GM12878 (cell line): ENCODE measurements at regions not wholly inside any gene's neighbourhood (a gene's known extent, or its start where the extent isn't known, plus 50 kb on each side); places are given as distances from the start of the nearest gene placed in this dataset.

ENCODE experiments used
- ATAC-seq: fragments of 200-7000 bp; cut with Tn5 transposase; 3 replicates; pipeline ENCODE4 v1.9.1; 2020; ENCODE audit warnings: mild to moderate bottlenecking, moderate library complexity
- BruUV-seq: library from RNA; stranded (reverse); fragments of 400-500 nt; replicated peaks from 2 replicates; lab custom pipeline; 2021; lab: Mats Ljungman, UMichigan
- CTCF ChIA-PET: fragments of 300-600 bp; sonication (Branson Sonifier 250); formaldehyde crosslinking; extraction: SDS; loops from one replicate; lab custom pipeline; 2021; ENCODE audit warnings: inconsistent platforms; lab: Yijun Ruan, JAX
- POLR2A ChIA-PET: fragments of 350-600 bp; formaldehyde crosslinking; extraction: SDS; loops from one replicate; lab custom pipeline; 2021; ENCODE audit warnings: inconsistent platforms; lab: Charles Lee
- RAD21 ChIA-PET: fragments of 300-600 bp; sonication (Branson Sonifier 250); formaldehyde crosslinking; loops from one replicate; lab custom pipeline; 2023; ENCODE audit warnings: antibody characterized with exemption; ENCODE audit not compliant: unreplicated experiment; lab: Charles Lee
- SMC1A ChIA-PET: fragments of 300-600 bp; sonication (Branson Sonifier 250); formaldehyde crosslinking; loops from one replicate; lab custom pipeline; 2023; ENCODE audit not compliant: unreplicated experiment, uncharacterized antibody; lab: Charles Lee
- DNase-seq: peaks from one replicate; pipeline ENCODE4 v3.0.0-alpha.2; 2011; ENCODE audit warnings: low read depth, low spot score
- FAIRE-seq: peaks from 3 replicates; lab custom pipeline; 2011; peaks lifted over from hg19 to GRCh38; lab: Jason Lieb, UNC
- H2AFZ ChIP-seq: 2 replicates; pipeline ENCODE4 v1.6.0; 2011; ENCODE audit warnings: low read depth, low read length, control low read depth; ENCODE audit not compliant: control insufficient read depth
- H3K27ac ChIP-seq: 2 replicates; pipeline ENCODE4 v1.5.1; 2011; ENCODE audit warnings: control low read depth; ENCODE audit not compliant: control insufficient read depth, insufficient read depth
- H3K27me3 ChIP-seq, 2 experiments: replicated peaks in 1 of 2; 2 replicates each; pipeline versions ENCODE4 v1.6.0 to v1.6.1; 2011; ENCODE audit warnings: low read length in 1 of 2; ENCODE audit not compliant: control insufficient read depth in 2 of 2, insufficient read depth in 2 of 2
- H3K36me3 ChIP-seq, 2 experiments: 2 replicates each; pipeline ENCODE4 v1.5.1; 2011; ENCODE audit warnings: low read length in 1 of 2; ENCODE audit not compliant: control insufficient read depth in 2 of 2, insufficient read depth in 2 of 2
- H3K4me1 ChIP-seq: 2 replicates; pipeline ENCODE4 v1.6.1; 2011; ENCODE audit warnings: mild to moderate bottlenecking, low read length, moderate library complexity, mixed read lengths; ENCODE audit not compliant: control insufficient read depth, insufficient read depth
- H3K4me2 ChIP-seq: 2 replicates; pipeline ENCODE4 v1.6.0; 2011; ENCODE audit warnings: control low read depth; ENCODE audit not compliant: control insufficient read depth, insufficient read depth
- H3K4me3 ChIP-seq: fragments of 200-600 bp; sonication (generic); 2 replicates; pipeline ENCODE4 v1.5.1; 2016
- H3K79me2 ChIP-seq: 2 replicates; pipeline ENCODE4 v1.6.0; 2011; ENCODE audit warnings: low read length; ENCODE audit not compliant: control insufficient read depth, insufficient read depth
- H3K9ac ChIP-seq: 2 replicates; pipeline ENCODE4 v1.8.0; 2011; ENCODE audit warnings: low read length, control low read depth, mixed read lengths; ENCODE audit not compliant: control insufficient read depth, insufficient read depth
- H3K9me3 ChIP-seq: replicated peaks from 3 replicates; pipeline ENCODE4 v1.5.1; 2011; ENCODE audit warnings: mild to moderate bottlenecking, low read length; ENCODE audit not compliant: control insufficient read depth, insufficient read depth
- H4K20me1 ChIP-seq: 2 replicates; pipeline ENCODE4 v1.6.0; 2011; ENCODE audit not compliant: control insufficient read depth, insufficient read depth
- BACH1 ChIP-seq: fragments of 450-650 bp; IDR thresholded peaks from 2 replicates; pipeline ENCODE4 v1.6.1; 2017; ENCODE audit warnings: mild to moderate bottlenecking, borderline replicate concordance
- CBFB ChIP-seq: IDR thresholded peaks from 2 replicates; pipeline ENCODE4 v1.6.1; 2016; ENCODE audit warnings: antibody characterized with exemption, low read depth
- CBX3 ChIP-seq: fragments of 200-600 bp; sonication (generic); IDR thresholded peaks from 2 replicates; pipeline ENCODE4 v1.6.1; 2016; ENCODE audit warnings: low read depth, borderline replicate concordance
- ETV6 ChIP-seq, 2 experiments: fragments of 450-650 bp in 1 of 2; IDR thresholded peaks in 1 of 2; conservative IDR thresholded peaks in 1 of 2; 2 replicates each; pipeline ENCODE4 v1.6.1; 2014; ENCODE audit warnings: antibody characterized with exemption in 1 of 2, borderline replicate concordance in 1 of 2, low read depth in 1 of 2, mild to moderate bottlenecking in 1 of 2, moderate library complexity in 1 of 2
- MXI1 ChIP-seq: fragments of 150-350 bp; IDR thresholded peaks from 2 replicates; pipeline ENCODE4 v1.6.1; 2011; ENCODE audit warnings: low read depth, mild to moderate bottlenecking, inconsistent platforms, low read length, improper control_type of control experiment
- MYC ChIP-seq: IDR thresholded peaks from 2 replicates; pipeline ENCODE4 v1.6.1; 2011; ENCODE audit warnings: mild to moderate bottlenecking, low read length, moderate library complexity, inconsistent platforms; ENCODE audit not compliant: insufficient read depth, insufficient replicate concordance, insufficient read length, severe bottlenecking
- NFIC ChIP-seq: IDR thresholded peaks from 2 replicates; pipeline ENCODE4 v1.6.1; 2012; ENCODE audit warnings: low read depth, mild to moderate bottlenecking, inconsistent platforms, low read length, moderate library complexity
- PAX5 ChIP-seq: IDR thresholded peaks from 2 replicates; pipeline ENCODE4 v1.6.1; 2011; ENCODE audit warnings: low read depth, low read length, borderline replicate concordance
- POU2F2 ChIP-seq: IDR thresholded peaks from 3 replicates; pipeline ENCODE4 v1.6.1; 2011; ENCODE audit warnings: low read depth, mild to moderate bottlenecking, low read length, borderline replicate concordance
- RB1 ChIP-seq: fragments of 450-650 bp; formaldehyde crosslinking; IDR thresholded peaks from 2 replicates; pipeline ENCODE4 v1.6.1; 2017; ENCODE audit warnings: mild to moderate bottlenecking, borderline replicate concordance
- SP1 ChIP-seq: IDR thresholded peaks from one replicate; pipeline ENCODE4 v1.6.1; 2011; ENCODE audit warnings: low read depth, low read length
- STAT3 ChIP-seq: IDR thresholded peaks from 2 replicates; pipeline ENCODE4 v1.6.1; 2011; ENCODE audit warnings: low read depth, low read length, improper control_type of control experiment
- TARDBP ChIP-seq: IDR thresholded peaks from 2 replicates; pipeline ENCODE4 v1.6.1; 2016; ENCODE audit warnings: borderline replicate concordance
- in situ Hi-C: fragments of 300-500 bp; cut with MboI; formaldehyde crosslinking; loops from 9 replicates; pipeline ENCODE4 v1.14.3; 2018; ENCODE audit warnings: mixed read lengths
- intact Hi-C: fragments of 100-400 bp; cut with micrococcal nuclease; formaldehyde crosslinking; loops from one replicate; pipeline ENCODE4 v1.14.2; 2022; ENCODE audit not compliant: unreplicated experiment
- TF ChIP-seq, protein P1 (sequence below): fragments of 450-650 bp; IDR thresholded peaks from 2 replicates; pipeline ENCODE4 v1.6.1; 2017; ENCODE audit warnings: mild to moderate bottlenecking
- TF ChIP-seq, protein P2 (sequence below): fragments of 150-350 bp; IDR thresholded peaks from 2 replicates; pipeline ENCODE4 v1.6.1; 2016; ENCODE audit warnings: low read depth, low read length
- TF ChIP-seq, protein P3 (sequence below): fragments of 450-650 bp; IDR thresholded peaks from 2 replicates; pipeline ENCODE4 v1.6.1; 2017; ENCODE audit warnings: mild to moderate bottlenecking, moderate library complexity
- TF ChIP-seq, protein P4 (sequence below): IDR thresholded peaks from 2 replicates; pipeline ENCODE4 v1.6.1; 2011; ENCODE audit warnings: low read depth, mild to moderate bottlenecking, low read length, moderate library complexity, borderline replicate concordance; ENCODE audit errors: extremely low read depth

DNA sequence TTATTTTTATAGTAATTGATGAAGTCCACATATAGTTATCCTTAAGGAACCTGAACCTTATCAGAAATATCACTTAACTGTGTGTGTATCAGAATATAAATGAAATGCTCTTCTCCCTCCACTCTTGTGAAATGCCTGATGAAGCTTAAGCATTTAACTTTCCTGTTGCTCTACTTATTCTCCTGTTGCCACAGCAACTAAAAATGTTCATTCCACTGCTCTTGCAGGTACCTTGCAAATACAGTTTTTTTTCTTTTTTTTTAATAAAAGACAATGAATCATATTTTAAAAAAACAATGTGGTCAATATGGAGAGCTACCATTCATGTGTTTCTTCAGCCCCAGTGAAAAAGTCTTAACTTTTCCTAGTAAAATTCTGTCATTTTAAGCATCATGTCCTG is 210.3 kb downstream of the RFPL4B start:
- H3K4me2 ChIP-seq = no peak overlapping the region
- H3K4me1 ChIP-seq = no peaks in the 10 kb centered on the region
- H4K20me1 ChIP-seq = no peaks in the 10 kb centered on the region
- H2AFZ ChIP-seq = no peak overlapping the region
- in situ Hi-C loops = no loop called here
- H3K9me3 ChIP-seq = no peaks in the 10 kb centered on the region
- POLR2A ChIA-PET = no interaction called here
- H3K4me3 ChIP-seq = no peak overlapping the region
- ATAC-seq = no peak
- CTCF ChIA-PET = no interaction called here
- H3K27me3 ChIP-seq = no peaks in the 10 kb centered on the region
- H3K27ac ChIP-seq = no peak overlapping the region
- SMC1A ChIA-PET = no interaction called here
- no peak overlapping the region for H3K9ac ChIP-seq
- RAD21 ChIA-PET = no interaction called here
- DNase-seq = no peak
- intact Hi-C loops = no loop called here
- BruUV-seq = no TSS peak
- no peaks in the 10 kb centered on the region for H3K36me3 ChIP-seq
- FAIRE-seq = no peak
- H3K79me2 ChIP-seq = no peaks in the 10 kb centered on the region
- TF ChIP-seq SP1 = no peak
- TF ChIP-seq PAX5 = no peak
- TF ChIP-seq TARDBP = no peak
- TF ChIP-seq, protein P1, sequence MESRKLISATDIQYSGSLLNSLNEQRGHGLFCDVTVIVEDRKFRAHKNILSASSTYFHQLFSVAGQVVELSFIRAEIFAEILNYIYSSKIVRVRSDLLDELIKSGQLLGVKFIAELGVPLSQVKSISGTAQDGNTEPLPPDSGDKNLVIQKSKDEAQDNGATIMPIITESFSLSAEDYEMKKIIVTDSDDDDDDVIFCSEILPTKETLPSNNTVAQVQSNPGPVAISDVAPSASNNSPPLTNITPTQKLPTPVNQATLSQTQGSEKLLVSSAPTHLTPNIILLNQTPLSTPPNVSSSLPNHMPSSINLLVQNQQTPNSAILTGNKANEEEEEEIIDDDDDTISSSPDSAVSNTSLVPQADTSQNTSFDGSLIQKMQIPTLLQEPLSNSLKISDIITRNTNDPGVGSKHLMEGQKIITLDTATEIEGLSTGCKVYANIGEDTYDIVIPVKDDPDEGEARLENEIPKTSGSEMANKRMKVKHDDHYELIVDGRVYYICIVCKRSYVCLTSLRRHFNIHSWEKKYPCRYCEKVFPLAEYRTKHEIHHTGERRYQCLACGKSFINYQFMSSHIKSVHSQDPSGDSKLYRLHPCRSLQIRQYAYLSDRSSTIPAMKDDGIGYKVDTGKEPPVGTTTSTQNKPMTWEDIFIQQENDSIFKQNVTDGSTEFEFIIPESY = no peak
- no peak for TF ChIP-seq MYC
- TF ChIP-seq MXI1 = no peak
- TF ChIP-seq, protein P2, sequence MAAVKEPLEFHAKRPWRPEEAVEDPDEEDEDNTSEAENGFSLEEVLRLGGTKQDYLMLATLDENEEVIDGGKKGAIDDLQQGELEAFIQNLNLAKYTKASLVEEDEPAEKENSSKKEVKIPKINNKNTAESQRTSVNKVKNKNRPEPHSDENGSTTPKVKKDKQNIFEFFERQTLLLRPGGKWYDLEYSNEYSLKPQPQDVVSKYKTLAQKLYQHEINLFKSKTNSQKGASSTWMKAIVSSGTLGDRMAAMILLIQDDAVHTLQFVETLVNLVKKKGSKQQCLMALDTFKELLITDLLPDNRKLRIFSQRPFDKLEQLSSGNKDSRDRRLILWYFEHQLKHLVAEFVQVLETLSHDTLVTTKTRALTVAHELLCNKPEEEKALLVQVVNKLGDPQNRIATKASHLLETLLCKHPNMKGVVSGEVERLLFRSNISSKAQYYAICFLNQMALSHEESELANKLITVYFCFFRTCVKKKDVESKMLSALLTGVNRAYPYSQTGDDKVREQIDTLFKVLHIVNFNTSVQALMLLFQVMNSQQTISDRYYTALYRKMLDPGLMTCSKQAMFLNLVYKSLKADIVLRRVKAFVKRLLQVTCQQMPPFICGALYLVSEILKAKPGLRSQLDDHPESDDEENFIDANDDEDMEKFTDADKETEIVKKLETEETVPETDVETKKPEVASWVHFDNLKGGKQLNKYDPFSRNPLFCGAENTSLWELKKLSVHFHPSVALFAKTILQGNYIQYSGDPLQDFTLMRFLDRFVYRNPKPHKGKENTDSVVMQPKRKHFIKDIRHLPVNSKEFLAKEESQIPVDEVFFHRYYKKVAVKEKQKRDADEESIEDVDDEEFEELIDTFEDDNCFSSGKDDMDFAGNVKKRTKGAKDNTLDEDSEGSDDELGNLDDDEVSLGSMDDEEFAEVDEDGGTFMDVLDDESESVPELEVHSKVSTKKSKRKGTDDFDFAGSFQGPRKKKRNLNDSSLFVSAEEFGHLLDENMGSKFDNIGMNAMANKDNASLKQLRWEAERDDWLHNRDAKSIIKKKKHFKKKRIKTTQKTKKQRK = no peak
- TF ChIP-seq STAT3 = no peak
- no peak for TF ChIP-seq ETV6 (conservative IDR thresholded peaks at IDR 0.05 in 1 of 2, IDR thresholded peaks at IDR 0.05 in 1 of 2; ENCODE audit: borderline replicate concordance in 1 of 2, low read depth in 1 of 2)
- TF ChIP-seq NFIC = no peak
- TF ChIP-seq RB1 = no peak
- no peak for TF ChIP-seq POU2F2
- TF ChIP-seq, protein P3, sequence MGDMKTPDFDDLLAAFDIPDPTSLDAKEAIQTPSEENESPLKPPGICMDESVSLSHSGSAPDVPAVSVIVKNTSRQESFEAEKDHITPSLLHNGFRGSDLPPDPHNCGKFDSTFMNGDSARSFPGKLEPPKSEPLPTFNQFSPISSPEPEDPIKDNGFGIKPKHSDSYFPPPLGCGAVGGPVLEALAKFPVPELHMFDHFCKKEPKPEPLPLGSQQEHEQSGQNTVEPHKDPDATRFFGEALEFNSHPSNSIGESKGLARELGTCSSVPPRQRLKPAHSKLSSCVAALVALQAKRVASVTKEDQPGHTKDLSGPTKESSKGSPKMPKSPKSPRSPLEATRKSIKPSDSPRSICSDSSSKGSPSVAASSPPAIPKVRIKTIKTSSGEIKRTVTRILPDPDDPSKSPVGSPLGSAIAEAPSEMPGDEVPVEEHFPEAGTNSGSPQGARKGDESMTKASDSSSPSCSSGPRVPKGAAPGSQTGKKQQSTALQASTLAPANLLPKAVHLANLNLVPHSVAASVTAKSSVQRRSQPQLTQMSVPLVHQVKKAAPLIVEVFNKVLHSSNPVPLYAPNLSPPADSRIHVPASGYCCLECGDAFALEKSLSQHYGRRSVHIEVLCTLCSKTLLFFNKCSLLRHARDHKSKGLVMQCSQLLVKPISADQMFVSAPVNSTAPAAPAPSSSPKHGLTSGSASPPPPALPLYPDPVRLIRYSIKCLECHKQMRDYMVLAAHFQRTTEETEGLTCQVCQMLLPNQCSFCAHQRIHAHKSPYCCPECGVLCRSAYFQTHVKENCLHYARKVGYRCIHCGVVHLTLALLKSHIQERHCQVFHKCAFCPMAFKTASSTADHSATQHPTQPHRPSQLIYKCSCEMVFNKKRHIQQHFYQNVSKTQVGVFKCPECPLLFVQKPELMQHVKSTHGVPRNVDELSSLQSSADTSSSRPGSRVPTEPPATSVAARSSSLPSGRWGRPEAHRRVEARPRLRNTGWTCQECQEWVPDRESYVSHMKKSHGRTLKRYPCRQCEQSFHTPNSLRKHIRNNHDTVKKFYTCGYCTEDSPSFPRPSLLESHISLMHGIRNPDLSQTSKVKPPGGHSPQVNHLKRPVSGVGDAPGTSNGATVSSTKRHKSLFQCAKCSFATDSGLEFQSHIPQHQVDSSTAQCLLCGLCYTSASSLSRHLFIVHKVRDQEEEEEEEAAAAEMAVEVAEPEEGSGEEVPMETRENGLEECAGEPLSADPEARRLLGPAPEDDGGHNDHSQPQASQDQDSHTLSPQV = no peak
- TF ChIP-seq, protein P4, sequence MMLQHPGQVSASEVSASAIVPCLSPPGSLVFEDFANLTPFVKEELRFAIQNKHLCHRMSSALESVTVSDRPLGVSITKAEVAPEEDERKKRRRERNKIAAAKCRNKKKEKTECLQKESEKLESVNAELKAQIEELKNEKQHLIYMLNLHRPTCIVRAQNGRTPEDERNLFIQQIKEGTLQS = no peak
- no peak for TF ChIP-seq BACH1
- TF ChIP-seq CBX3 = no peak
- TF ChIP-seq CBFB = no peak
